Omental fat pad (tissue), 3 donors: ENCODE measurements at regions not wholly inside any gene's neighbourhood (a gene's known extent, or its start where the extent isn't known, plus 50 kb on each side); places are given as distances from the start of the nearest gene placed in this dataset.

Source experiments
- ATAC-seq: fragments of 150-250 bp; one replicate; pipeline ENCODE4 v1.9.1; 2016; ENCODE audit warnings: mild to moderate bottlenecking, moderate library complexity; ENCODE audit not compliant: low FRiP score
- DNase-seq: peaks from one replicate; pipeline ENCODE4 v3.0.0-alpha.2; 2019; ENCODE audit warnings: low spot score
- CTCF ChIP-seq, 3 donors: fragments of 450-650 bp; IDR thresholded peaks; one replicate each; pipeline ENCODE4 v1.5.1; 2016 to 2017; ENCODE audit warnings: antibody characterized with exemption in 3 of 3, mild to moderate bottlenecking in 3 of 3, moderate library complexity in 2 of 3

- TF ChIP-seq CTCF (IDR thresholded peaks at IDR 0.05) = no peak
- DNase-seq (no peak), ATAC-seq (no peak)
These were observed 483.9 kb upstream of the NRP1 start for GRCh38 chr10:33818343-33818742.

GRCh38 chr10:33817605-33818004 is 483.1 kb upstream of the NRP1 start:
- TF ChIP-seq CTCF (IDR thresholded peaks at IDR 0.05) = no peak
- no peak for ATAC-seq
- DNase-seq = no peak

GRCh38 chr10:33815776-33816175 is 481.3 kb upstream of the NRP1 start:
- no peak for TF ChIP-seq CTCF (IDR thresholded peaks at IDR 0.05)
- DNase-seq = no peak
- no peak for ATAC-seq

GRCh38 chr10:33813871-33814270 is 479.4 kb upstream of the NRP1 start:
- ATAC-seq (no peak), DNase-seq (no peak)
- no peak for TF ChIP-seq CTCF (IDR thresholded peaks at IDR 0.05)

- DNase-seq (no peak), ATAC-seq (no peak)
- no peak for TF ChIP-seq CTCF (IDR thresholded peaks at IDR 0.05)
These were observed 478.9 kb upstream of the NRP1 start for GRCh38 chr10:33813415-33813814.

- no peak for ATAC-seq
- no peak for TF ChIP-seq CTCF (IDR thresholded peaks at IDR 0.05)
- no peak for DNase-seq
These were observed 478.1 kb upstream of the NRP1 start for GRCh38 chr10:33812586-33812985.

GRCh38 chr10:33810986-33811385 is 476.5 kb upstream of the NRP1 start:
- no peak for DNase-seq
- ATAC-seq = no peak
- TF ChIP-seq CTCF (IDR thresholded peaks at IDR 0.05) = no peak
